ENCODE measurements at regions not wholly inside any gene's neighbourhood (a gene's known extent, or its start where the extent isn't known, plus 50 kb on each side); places are given as distances from the start of the nearest gene placed in this dataset.

- H3K4me3 ChIP-seq, result no peak overlapping the region
- ATAC-seq (ENCODE audit: low FRiP score in 2 of 2) (no peak), DNase-seq (no peak)
- TF ChIP-seq POLR2A (IDR thresholded peaks at IDR 0.05) (no peak), CTCF (IDR thresholded peaks at IDR 0.05) (no peak), POLR2AphosphoS5 (IDR thresholded peaks at IDR 0.05) (no peak), EP300 (IDR thresholded peaks at IDR 0.05) (no peak)
- 14 to 23% methylated on average over 1 of the region's 1 CpG for whole genome bisulfite sequencing, 2 donors
- H3K9me3 ChIP-seq, result no peaks in the 10 kb centered on the region
- no peaks in the 10 kb centered on the region for H3K36me3 ChIP-seq
- H3K27me3 ChIP-seq, result no peaks in the 10 kb centered on the region
- no peaks in the 10 kb centered on the region for H3K4me1 ChIP-seq
- H3K27ac ChIP-seq, result no peak overlapping the region
These were observed 170.8 kb downstream of the ADSS2 start for GRCh38 chr1:244280859-244281258.

- no peak overlapping the region for H3K27ac ChIP-seq
- H3K27me3 ChIP-seq, result no peaks in the 10 kb centered on the region
- no peak overlapping the region for H3K4me3 ChIP-seq
- H3K4me1 ChIP-seq, result no peaks in the 10 kb centered on the region
- WGBS, 2 donors, result 84 to 91% methylated on average over 4 of the region's 4 CpGs
- H3K36me3 ChIP-seq, result no peaks in the 10 kb centered on the region
- no peaks in the 10 kb centered on the region for H3K9me3 ChIP-seq
- DNase-seq (no peak), ATAC-seq (ENCODE audit: low FRiP score in 2 of 2) (no peak)
- TF ChIP-seq CTCF (IDR thresholded peaks at IDR 0.05) (no peak), EP300 (IDR thresholded peaks at IDR 0.05) (no peak)
These were observed 167.9 kb downstream of the ADSS2 start for GRCh38 chr1:244283772-244284171.

- H3K27ac ChIP-seq, result no peak overlapping the region
- H3K9me3 ChIP-seq, result no peaks in the 10 kb centered on the region
- DNase-seq (peak in 1 of 2 donors; percentile 52), ATAC-seq (ENCODE audit: low FRiP score in 2 of 2) (no peak)
- 87 to 92% methylated on average over 16 to 17 of the region's 17 CpGs for WGBS, 2 donors
- H3K4me3 ChIP-seq, result no peak overlapping the region
- H3K36me3 ChIP-seq, result no peaks in the 10 kb centered on the region
- H3K4me1 ChIP-seq, result no peaks in the 10 kb centered on the region
- no peaks in the 10 kb centered on the region for H3K27me3 ChIP-seq
- no peak for TF ChIP-seq POLR2A (IDR thresholded peaks at IDR 0.05)
- TF ChIP-seq POLR2AphosphoS5 (IDR thresholded peaks at IDR 0.05), result no peak
- no peak for TF ChIP-seq EP300 (IDR thresholded peaks at IDR 0.05)
- no peak for TF ChIP-seq CTCF (IDR thresholded peaks at IDR 0.05)
These were observed 167.0 kb downstream of the ADSS2 start for GRCh38 chr1:244284641-244285156.

- Histone ChIP-seq H3K27me3 (no peaks in the 10 kb centered on the region), H3K4me3 (no peak overlapping the region), H3K4me1 (no peaks in the 10 kb centered on the region), H3K27ac (no peak overlapping the region), H3K9me3 (no peaks in the 10 kb centered on the region), H3K36me3 (no peaks in the 10 kb centered on the region)
- TF ChIP-seq POLR2A (IDR thresholded peaks at IDR 0.05), result no peak
- TF ChIP-seq POLR2AphosphoS5 (IDR thresholded peaks at IDR 0.05), result no peak
- TF ChIP-seq EP300 (IDR thresholded peaks at IDR 0.05), result no peak
- TF ChIP-seq CTCF (IDR thresholded peaks at IDR 0.05), result no peak
- DNase-seq (no peak), ATAC-seq (ENCODE audit: low FRiP score in 2 of 2) (no peak)
- 73 to 91% methylated on average over 5 of the region's 5 CpGs for WGBS, 2 donors
These were observed 165.4 kb downstream of the ADSS2 start for GRCh38 chr1:244286341-244286740.

GRCh38 chr1:244287726-244288125 lies 164.0 kb downstream of the ADSS2 start:
- DNase-seq, result no peak
- no peak overlapping the region for H3K4me3 ChIP-seq
- H3K27me3 ChIP-seq, result no peaks in the 10 kb centered on the region
- H3K36me3 ChIP-seq, result no peaks in the 10 kb centered on the region
- H3K9me3 ChIP-seq, result no peaks in the 10 kb centered on the region
- H3K4me1 ChIP-seq, result no peaks in the 10 kb centered on the region
- ATAC-seq (ENCODE audit: low FRiP score in 2 of 2), result no peak
- H3K27ac ChIP-seq, result no peak overlapping the region
- TF ChIP-seq POLR2AphosphoS5 (IDR thresholded peaks at IDR 0.05), result no peak
- no peak for TF ChIP-seq CTCF (IDR thresholded peaks at IDR 0.05)
- no peak for TF ChIP-seq EP300 (IDR thresholded peaks at IDR 0.05)
- TF ChIP-seq POLR2A (IDR thresholded peaks at IDR 0.05), result no peak
- 88 to 100% methylated on average over 1 of the region's 1 CpG for WGBS, 2 donors

Data from upper lobe of left lung (tissue), 6 donors.